Osteoblast (primary cell): ENCODE measurements at regions not wholly inside any gene's neighbourhood (a gene's known extent, or its start where the extent isn't known, plus 50 kb on each side); places are given as distances from the start of the nearest gene placed in this dataset.

Source experiments
- DNase-seq: peaks from one replicate; pipeline ENCODE4 v3.0.0; 2011; ENCODE audit warnings: low spot score, mixed read lengths; ENCODE audit not compliant: insufficient read length; ENCODE audit errors: missing footprints
- H2AFZ ChIP-seq: 2 replicates; pipeline ENCODE4 v1.6.0; 2011; ENCODE audit warnings: mild to moderate bottlenecking, low read length
- H3K27ac ChIP-seq: 2 replicates; pipeline ENCODE4 v1.5.1; 2011; ENCODE audit warnings: mild to moderate bottlenecking, low read depth, low read length, moderate library complexity
- H3K27me3 ChIP-seq: 2 replicates; pipeline ENCODE4 v1.6.0; 2012; ENCODE audit warnings: mild to moderate bottlenecking, control low read depth, inconsistent platforms, low read length, moderate library complexity; ENCODE audit not compliant: insufficient read depth
- H3K36me3 ChIP-seq: 2 replicates; pipeline ENCODE4 v1.5.1; 2011; ENCODE audit warnings: mild to moderate bottlenecking, low read length, control low read depth, moderate library complexity; ENCODE audit not compliant: insufficient read depth
- H3K4me1 ChIP-seq: 2 replicates; pipeline ENCODE4 v1.5.1; 2011; ENCODE audit warnings: mild to moderate bottlenecking, low read length, control low read depth, moderate library complexity; ENCODE audit not compliant: insufficient read depth
- H3K4me2 ChIP-seq: 2 replicates; pipeline ENCODE4 v1.6.0; 2011; ENCODE audit warnings: mild to moderate bottlenecking, low read length; ENCODE audit not compliant: insufficient read depth
- H3K4me3 ChIP-seq: fragments of 200-600 bp; sonication (generic); 3 replicates; pipeline ENCODE4 v1.5.1; 2012; ENCODE audit warnings: mild to moderate bottlenecking, low read length, inconsistent platforms; ENCODE audit not compliant: insufficient read depth
- H3K79me2 ChIP-seq: 2 replicates; pipeline ENCODE4 v1.6.0; 2012; ENCODE audit warnings: mild to moderate bottlenecking, low read length, control low read depth, inconsistent platforms; ENCODE audit not compliant: insufficient read depth
- H3K9me3 ChIP-seq: 2 replicates; pipeline ENCODE4 v1.5.1; 2011; ENCODE audit warnings: low read depth, low read length, control low read depth
- H4K20me1 ChIP-seq: 2 replicates; pipeline ENCODE4 v1.6.0; 2012; ENCODE audit warnings: mild to moderate bottlenecking, low read length, control low read depth; ENCODE audit not compliant: insufficient read depth
- TF ChIP-seq, protein P1 (sequence below): IDR thresholded peaks from 2 replicates; pipeline ENCODE4 v1.5.1; 2011; ENCODE audit warnings: mild to moderate bottlenecking, low read depth, low read length, moderate library complexity; ENCODE audit errors: extremely low read depth

GRCh38 chr15:26421065-26421464 is 351.8 kb downstream of the GABRB3 start:
- TF ChIP-seq, protein P1, sequence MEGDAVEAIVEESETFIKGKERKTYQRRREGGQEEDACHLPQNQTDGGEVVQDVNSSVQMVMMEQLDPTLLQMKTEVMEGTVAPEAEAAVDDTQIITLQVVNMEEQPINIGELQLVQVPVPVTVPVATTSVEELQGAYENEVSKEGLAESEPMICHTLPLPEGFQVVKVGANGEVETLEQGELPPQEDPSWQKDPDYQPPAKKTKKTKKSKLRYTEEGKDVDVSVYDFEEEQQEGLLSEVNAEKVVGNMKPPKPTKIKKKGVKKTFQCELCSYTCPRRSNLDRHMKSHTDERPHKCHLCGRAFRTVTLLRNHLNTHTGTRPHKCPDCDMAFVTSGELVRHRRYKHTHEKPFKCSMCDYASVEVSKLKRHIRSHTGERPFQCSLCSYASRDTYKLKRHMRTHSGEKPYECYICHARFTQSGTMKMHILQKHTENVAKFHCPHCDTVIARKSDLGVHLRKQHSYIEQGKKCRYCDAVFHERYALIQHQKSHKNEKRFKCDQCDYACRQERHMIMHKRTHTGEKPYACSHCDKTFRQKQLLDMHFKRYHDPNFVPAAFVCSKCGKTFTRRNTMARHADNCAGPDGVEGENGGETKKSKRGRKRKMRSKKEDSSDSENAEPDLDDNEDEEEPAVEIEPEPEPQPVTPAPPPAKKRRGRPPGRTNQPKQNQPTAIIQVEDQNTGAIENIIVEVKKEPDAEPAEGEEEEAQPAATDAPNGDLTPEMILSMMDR: no peak
- no peak overlapping the region for H3K4me3 ChIP-seq
- H3K4me2 ChIP-seq: no peak overlapping the region
- no peaks in the 10 kb centered on the region for H3K9me3 ChIP-seq
- H3K27ac ChIP-seq: no peak overlapping the region
- DNase-seq: no peak
- H3K79me2 ChIP-seq: no peaks in the 10 kb centered on the region
- H4K20me1 ChIP-seq: no peaks in the 10 kb centered on the region
- no peaks in the 10 kb centered on the region for H3K36me3 ChIP-seq
- H3K4me1 ChIP-seq: no peaks in the 10 kb centered on the region
- no peak overlapping the region for H2AFZ ChIP-seq
- no peaks in the 10 kb centered on the region for H3K27me3 ChIP-seq

DNA sequence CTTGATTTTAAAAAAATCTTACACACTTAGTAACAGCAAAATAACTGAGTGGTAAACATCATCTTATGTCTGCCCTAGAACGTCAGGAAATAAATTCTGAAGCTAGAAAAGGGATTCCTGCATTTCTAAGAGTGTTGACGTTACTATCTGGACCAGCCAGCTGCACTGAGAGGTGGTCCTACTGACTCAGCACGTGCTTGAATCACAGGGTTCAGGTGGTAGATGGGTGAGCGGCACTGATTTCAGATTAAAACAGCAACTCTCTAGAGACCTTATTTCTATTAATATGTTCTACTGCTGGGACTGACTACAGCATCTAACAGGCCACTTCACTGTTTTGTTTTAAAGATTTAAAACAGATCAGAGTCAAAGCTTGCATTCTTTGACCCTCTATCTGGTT is 377.2 kb downstream of the GABRB3 start:
- Histone ChIP-seq H3K27me3 (no peaks in the 10 kb centered on the region), H2AFZ (no peak overlapping the region), H3K4me1 (no peaks in the 10 kb centered on the region), H3K9me3 (peaks cover 3% of the 10 kb centered on the region), H3K79me2 (no peaks in the 10 kb centered on the region), H3K36me3 (no peaks in the 10 kb centered on the region), H3K4me3 (no peak overlapping the region), H3K4me2 (no peak overlapping the region), H3K27ac (no peak overlapping the region), H4K20me1 (no peaks in the 10 kb centered on the region)
- no peak for DNase-seq
- TF ChIP-seq, protein P1: no peak

DNA sequence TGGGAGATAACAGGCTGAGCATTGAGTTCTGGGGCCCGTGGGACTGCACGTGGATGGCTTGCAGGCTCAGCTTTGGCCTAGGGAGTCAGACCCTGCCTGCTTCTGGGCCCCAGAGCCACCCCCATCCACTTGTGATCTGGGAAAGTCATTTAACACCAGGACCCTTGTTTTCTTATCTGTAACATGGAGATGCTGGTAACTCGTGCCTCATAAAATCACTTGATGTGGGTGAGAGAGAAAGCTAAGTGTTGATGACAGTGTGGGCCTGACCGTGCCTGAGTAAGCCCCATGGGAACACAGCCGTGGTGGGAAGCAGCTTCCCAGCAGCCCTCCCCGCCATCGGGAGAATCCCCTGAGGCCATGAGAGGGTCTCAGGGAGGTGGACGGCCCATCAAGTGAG is 378.1 kb downstream of the GABRB3 start:
- TF ChIP-seq, protein P1: no peak
- Histone ChIP-seq H3K27me3 (no peaks in the 10 kb centered on the region), H3K9me3 (peaks cover 3% of the 10 kb centered on the region), H3K27ac (no peak overlapping the region), H3K4me1 (no peaks in the 10 kb centered on the region), H3K4me2 (no peak overlapping the region), H4K20me1 (no peaks in the 10 kb centered on the region), H3K36me3 (no peaks in the 10 kb centered on the region), H3K79me2 (no peaks in the 10 kb centered on the region), H2AFZ (no peak overlapping the region), H3K4me3 (no peak overlapping the region)
- DNase-seq: no peak

- H3K9me3 ChIP-seq: peaks cover 10% of the 10 kb centered on the region
- no peaks in the 10 kb centered on the region for H4K20me1 ChIP-seq
- no peak overlapping the region for H3K4me3 ChIP-seq
- no peaks in the 10 kb centered on the region for H3K4me1 ChIP-seq
- no peaks in the 10 kb centered on the region for H3K27me3 ChIP-seq
- TF ChIP-seq, protein P1: no peak
- DNase-seq: no peak
- no peak overlapping the region for H2AFZ ChIP-seq
- H3K36me3 ChIP-seq: no peaks in the 10 kb centered on the region
- no peak overlapping the region for H3K27ac ChIP-seq
- H3K4me2 ChIP-seq: no peak overlapping the region
- no peaks in the 10 kb centered on the region for H3K79me2 ChIP-seq
These were observed 379.9 kb downstream of the GABRB3 start for GRCh38 chr15:26392956-26393355.
